Dendritic cell treated with granulocyte-macrophage colony-stimulating factor and Interleukin-4, amounts not matched to agents 40 ng/mL and 50 ng/mL, for 4 days (primary cell): ENCODE measurements at regions not wholly inside any gene's neighbourhood (a gene's known extent, or its start where the extent isn't known, plus 50 kb on each side); places are given as distances from the start of the nearest gene placed in this dataset.

Experiments used
- H3K27ac Mint-ChIP-seq: one replicate; pipeline ENCODE4 v1.8.0; 2022; ENCODE audit warnings: mild to moderate bottlenecking, mixed read lengths
- H3K27me3 Mint-ChIP-seq: one replicate; pipeline ENCODE4 v1.8.0; 2022; ENCODE audit warnings: mild to moderate bottlenecking, mixed read lengths
- H3K36me3 Mint-ChIP-seq: one replicate; pipeline ENCODE4 v1.8.0; 2022; ENCODE audit warnings: low read depth, mixed read lengths
- H3K4me1 Mint-ChIP-seq: one replicate; pipeline ENCODE4 v1.8.0; 2022; ENCODE audit warnings: low read depth, mixed read lengths
- H3K4me3 Mint-ChIP-seq: one replicate; pipeline ENCODE4 v1.8.0; 2022; ENCODE audit warnings: mild to moderate bottlenecking, moderate library complexity, mixed read lengths
- H3K9me3 Mint-ChIP-seq: one replicate; pipeline ENCODE4 v1.8.0; 2022; ENCODE audit warnings: mixed read lengths
- intact Hi-C: fragments of 100-400 bp; cut with micrococcal nuclease; formaldehyde crosslinking; loops from one replicate; pipeline ENCODE4 v1.15.0; 2022

DNA sequence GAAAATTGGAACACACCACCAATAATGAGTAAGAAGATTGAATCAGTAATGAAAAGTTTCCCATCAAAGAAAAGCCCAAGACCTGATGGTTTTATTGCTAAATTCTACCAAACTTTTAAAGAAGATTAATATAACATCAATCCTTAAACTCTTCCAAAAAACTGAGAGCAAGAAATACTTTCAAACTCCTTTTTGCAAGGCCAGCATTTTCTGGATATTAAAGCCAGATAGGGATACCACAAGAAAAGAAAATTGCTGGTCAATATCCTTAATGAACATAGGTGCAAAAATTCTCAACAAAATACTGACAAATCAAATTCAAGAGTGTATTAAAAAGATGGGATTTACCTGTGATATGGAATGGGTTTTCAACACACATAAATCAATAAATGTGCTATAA is 484.6 kb downstream of the ANKRD50 start:
- H3K36me3 Mint-ChIP-seq: no peaks in the 10 kb centered on the region
- no peak overlapping the region for H3K27ac Mint-ChIP-seq
- intact Hi-C loops: no loop called here
- H3K4me3 Mint-ChIP-seq: no peak overlapping the region
- H3K4me1 Mint-ChIP-seq: no peaks in the 10 kb centered on the region
- H3K9me3 Mint-ChIP-seq: peaks cover 21% of the 10 kb centered on the region
- no peaks in the 10 kb centered on the region for H3K27me3 Mint-ChIP-seq

GRCh38 chr4:124230268-124230667 is 482.3 kb downstream of the ANKRD50 start:
- Mint-ChIP-seq H3K4me1 (no peaks in the 10 kb centered on the region), H3K36me3 (no peaks in the 10 kb centered on the region), H3K27ac (no peak overlapping the region), H3K9me3 (peaks cover 15% of the 10 kb centered on the region), H3K27me3 (no peaks in the 10 kb centered on the region), H3K4me3 (no peak overlapping the region)
- intact Hi-C loops: no loop called here

- H3K36me3 Mint-ChIP-seq: no peaks in the 10 kb centered on the region
- H3K27ac Mint-ChIP-seq: no peak overlapping the region
- intact Hi-C loops: no loop called here
- no peak overlapping the region for H3K4me3 Mint-ChIP-seq
- H3K27me3 Mint-ChIP-seq: no peaks in the 10 kb centered on the region
- peaks cover 2% of the 10 kb centered on the region for H3K9me3 Mint-ChIP-seq
- no peaks in the 10 kb centered on the region for H3K4me1 Mint-ChIP-seq
Measured at GRCh38 chr4:124234771-124235170, 477.8 kb downstream of the ANKRD50 start.

- Mint-ChIP-seq H3K4me1 (no peaks in the 10 kb centered on the region), H3K9me3 (peaks cover 21% of the 10 kb centered on the region), H3K27ac (no peak overlapping the region), H3K4me3 (no peak overlapping the region), H3K27me3 (no peaks in the 10 kb centered on the region), H3K36me3 (no peaks in the 10 kb centered on the region)
- intact Hi-C loops: no loop called here
Measured at GRCh38 chr4:124243671-124244366, 468.7 kb downstream of the ANKRD50 start.

DNA sequence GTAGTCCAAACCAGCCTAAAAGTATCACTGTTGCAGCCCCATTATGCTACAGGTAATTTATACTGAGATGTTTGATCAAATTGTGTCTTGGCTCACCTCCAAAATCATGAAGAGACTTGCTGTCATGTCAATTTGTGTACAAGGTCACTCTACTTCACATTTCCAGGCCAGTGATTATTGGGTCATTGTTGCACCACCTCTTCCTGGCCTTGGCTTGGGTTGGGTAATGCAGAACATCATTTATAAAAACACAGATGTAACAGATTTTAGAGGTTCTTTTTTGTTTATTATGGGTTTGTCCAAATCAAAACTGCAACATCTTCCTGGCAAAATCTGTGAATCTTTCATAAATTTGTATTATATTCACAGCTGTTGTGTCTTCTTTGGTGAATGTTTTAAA is 459.5 kb downstream of the ANKRD50 start:
- no peaks in the 10 kb centered on the region for H3K4me1 Mint-ChIP-seq
- H3K27ac Mint-ChIP-seq: no peak overlapping the region
- H3K36me3 Mint-ChIP-seq: no peaks in the 10 kb centered on the region
- H3K27me3 Mint-ChIP-seq: no peaks in the 10 kb centered on the region
- no peaks in the 10 kb centered on the region for H3K9me3 Mint-ChIP-seq
- H3K4me3 Mint-ChIP-seq: no peak overlapping the region
- intact Hi-C loops: no loop called here

DNA sequence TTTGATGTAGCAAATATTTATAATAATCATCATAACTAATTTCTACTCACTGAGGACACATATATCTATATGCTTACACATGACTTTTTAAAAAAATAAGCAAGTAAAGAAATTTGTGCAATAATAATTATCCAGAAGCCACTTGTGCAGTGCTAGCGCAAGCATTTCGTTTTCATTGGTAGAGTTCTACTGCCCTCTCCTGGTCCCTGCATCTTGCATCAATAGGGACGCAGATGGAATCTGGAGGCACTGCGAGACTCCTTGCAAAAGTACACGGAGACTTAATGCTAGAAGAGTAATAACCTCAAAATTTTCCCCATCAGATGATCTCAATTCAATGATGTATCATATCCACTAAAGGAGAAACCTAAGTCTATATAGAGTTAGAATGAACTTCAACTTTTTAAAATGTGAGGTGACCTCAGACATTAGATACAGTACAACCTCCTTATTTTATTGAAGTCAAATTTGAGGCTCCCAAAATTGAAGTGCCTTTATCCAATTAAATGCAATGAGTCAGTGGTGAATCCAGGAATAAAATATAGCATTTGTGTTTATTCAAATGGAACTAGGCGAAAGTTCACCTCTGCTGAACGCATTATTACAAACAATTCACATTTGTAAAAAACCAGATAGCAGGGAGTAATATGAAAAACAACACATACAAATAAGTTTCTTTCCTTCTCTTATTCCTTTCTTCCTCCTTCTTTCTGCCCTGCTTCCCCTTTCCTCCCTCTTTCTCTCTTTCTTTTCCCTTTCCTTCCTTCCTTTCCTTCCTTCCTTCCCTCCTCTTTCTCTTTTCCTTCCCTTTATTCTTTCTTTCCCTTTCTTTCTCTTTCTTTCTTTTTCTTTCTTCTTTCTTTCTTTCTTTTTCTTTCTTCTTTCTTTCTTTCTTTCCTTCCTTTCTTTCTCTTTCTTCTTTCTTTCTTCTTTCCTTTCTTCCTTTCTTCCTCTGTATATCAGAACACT is 450.0 kb downstream of the ANKRD50 start:
- no peaks in the 10 kb centered on the region for H3K36me3 Mint-ChIP-seq
- intact Hi-C loops: loop anchor here (2.0 to 10.0 kb wide), 3 partner anchors 490 to 1160 kb away; partner anchors contain the start of gene SPRY1
- no peak overlapping the region for H3K4me3 Mint-ChIP-seq
- no peaks in the 10 kb centered on the region for H3K4me1 Mint-ChIP-seq
- no peak overlapping the region for H3K27ac Mint-ChIP-seq
- no peaks in the 10 kb centered on the region for H3K9me3 Mint-ChIP-seq
- H3K27me3 Mint-ChIP-seq: no peaks in the 10 kb centered on the region

DNA sequence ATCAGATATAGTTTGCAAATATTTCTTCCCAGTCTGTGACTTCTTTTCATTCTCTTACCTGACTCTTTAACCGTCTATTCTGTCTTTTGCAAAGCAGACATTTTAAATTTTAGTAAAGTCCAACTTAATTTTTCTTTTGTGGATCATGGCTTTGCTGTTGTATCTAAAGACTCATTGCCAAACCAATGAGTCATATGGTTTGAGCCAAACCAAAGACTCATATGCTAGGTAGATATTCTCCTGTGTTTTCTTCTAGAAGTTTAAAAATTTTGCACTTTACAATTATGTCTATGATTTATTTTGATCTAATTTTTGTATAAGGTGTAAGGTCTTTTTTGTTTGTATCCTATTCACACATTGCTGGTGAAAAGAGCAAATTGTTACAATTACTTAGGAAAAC is 446.8 kb downstream of the ANKRD50 start:
- Mint-ChIP-seq H3K4me3 (no peak overlapping the region), H3K4me1 (no peaks in the 10 kb centered on the region), H3K36me3 (no peaks in the 10 kb centered on the region), H3K27ac (no peak overlapping the region), H3K27me3 (no peaks in the 10 kb centered on the region), H3K9me3 (peaks cover 2% of the 10 kb centered on the region)
- intact Hi-C loops: loop anchor here (10.0 kb wide), 1 partner anchor 871 kb away; the partner anchor contains the start of gene SPRY1

DNA sequence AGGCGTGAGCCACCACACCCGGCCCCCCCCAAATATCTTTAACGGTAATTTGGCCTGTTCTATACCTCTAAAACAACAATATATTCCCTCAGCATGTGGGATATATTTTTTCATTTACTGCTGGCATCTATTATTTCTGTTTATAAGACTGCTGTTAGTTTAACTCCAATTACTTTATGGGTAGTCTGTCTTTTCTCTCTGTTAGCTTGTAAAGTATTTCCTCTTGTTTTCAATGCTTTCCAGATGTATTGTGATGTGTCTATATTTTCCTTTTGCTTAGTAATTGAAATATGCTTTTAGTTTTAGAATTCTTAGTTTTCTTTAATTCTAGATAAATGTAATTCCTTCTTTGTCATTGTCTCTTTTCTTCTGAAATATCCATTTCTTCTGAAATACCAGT is 445.8 kb downstream of the ANKRD50 start:
- Mint-ChIP-seq H3K4me3 (no peak overlapping the region), H3K4me1 (no peaks in the 10 kb centered on the region), H3K27me3 (no peaks in the 10 kb centered on the region), H3K36me3 (no peaks in the 10 kb centered on the region), H3K27ac (no peak overlapping the region), H3K9me3 (peaks cover 9% of the 10 kb centered on the region)
- intact Hi-C loops: loop anchor here (10.0 kb wide), 1 partner anchor 872 kb away; the partner anchor contains the start of gene SPRY1

DNA sequence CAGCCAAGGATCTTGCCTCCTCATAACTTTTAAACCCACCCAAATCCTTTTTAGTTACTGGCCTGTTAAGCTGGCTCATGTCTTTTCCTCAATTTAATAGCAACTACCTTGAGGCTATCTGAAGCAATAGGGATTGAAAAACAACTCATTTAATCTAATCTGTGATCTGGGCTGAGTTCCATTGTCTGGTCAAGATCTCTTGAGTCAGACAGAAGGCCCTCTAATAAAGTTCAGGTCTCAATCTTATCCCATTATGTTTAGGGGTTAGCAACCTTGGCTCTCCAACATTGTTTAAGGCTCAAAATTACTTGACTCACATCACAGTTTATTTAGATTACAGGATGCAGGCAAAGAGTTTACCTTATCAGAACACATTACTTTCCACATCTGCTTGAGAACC is 436.1 kb downstream of the ANKRD50 start:
- intact Hi-C loops: no loop called here
- no peak overlapping the region for H3K4me3 Mint-ChIP-seq
- H3K27me3 Mint-ChIP-seq: no peaks in the 10 kb centered on the region
- H3K36me3 Mint-ChIP-seq: no peaks in the 10 kb centered on the region
- H3K9me3 Mint-ChIP-seq: peaks cover 13% of the 10 kb centered on the region
- no peaks in the 10 kb centered on the region for H3K4me1 Mint-ChIP-seq
- H3K27ac Mint-ChIP-seq: no peak overlapping the region

- peaks cover 4% of the 10 kb centered on the region for H3K9me3 Mint-ChIP-seq
- no peak overlapping the region for H3K4me3 Mint-ChIP-seq
- no peaks in the 10 kb centered on the region for H3K36me3 Mint-ChIP-seq
- H3K27ac Mint-ChIP-seq: no peak overlapping the region
- intact Hi-C loops: no loop called here
- H3K4me1 Mint-ChIP-seq: no peaks in the 10 kb centered on the region
- H3K27me3 Mint-ChIP-seq: no peaks in the 10 kb centered on the region
Measured at GRCh38 chr4:124277691-124278090, 434.8 kb downstream of the ANKRD50 start.

DNA sequence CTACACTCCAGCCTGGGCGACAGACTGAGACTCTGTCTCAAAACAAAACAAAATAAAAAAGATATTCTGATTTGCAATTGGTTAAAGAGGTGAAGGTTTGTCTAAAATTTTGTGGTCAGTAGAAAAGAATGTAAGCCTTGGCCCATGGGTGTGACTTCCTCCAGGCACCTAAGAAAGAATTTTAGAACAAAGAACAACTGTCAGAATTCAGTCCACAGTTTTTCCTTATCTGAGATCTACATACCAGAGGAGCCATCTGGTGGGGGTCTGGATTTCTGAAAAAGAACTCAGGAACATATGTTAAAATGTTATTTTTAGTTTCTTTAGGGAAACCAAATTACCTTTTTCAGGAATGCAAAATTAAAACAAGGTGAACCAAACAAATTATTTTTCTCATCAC is 434.1 kb downstream of the ANKRD50 start:
- Mint-ChIP-seq H3K9me3 (no peaks in the 10 kb centered on the region), H3K4me3 (no peak overlapping the region), H3K36me3 (no peaks in the 10 kb centered on the region), H3K27ac (no peak overlapping the region), H3K4me1 (no peaks in the 10 kb centered on the region), H3K27me3 (no peaks in the 10 kb centered on the region)
- intact Hi-C loops: no loop called here

DNA sequence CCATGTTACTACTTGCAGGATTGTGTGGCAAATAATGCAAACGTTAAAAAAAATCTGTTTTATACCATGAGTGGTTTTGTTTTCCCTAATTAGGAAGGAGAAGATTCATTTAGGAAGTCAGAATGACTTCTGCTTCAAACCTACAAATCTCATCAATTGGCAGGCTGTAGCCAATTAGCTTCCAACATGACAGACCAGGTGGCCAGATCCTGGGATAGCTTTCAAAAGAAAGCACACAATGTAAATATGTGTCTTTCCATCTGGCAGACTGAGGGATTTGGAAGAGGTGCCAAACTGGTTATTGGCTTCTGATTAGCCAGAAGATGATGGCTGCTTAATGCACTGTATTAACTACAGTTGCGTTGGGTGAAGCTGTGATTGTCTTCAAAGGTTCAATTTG is 432.8 kb downstream of the ANKRD50 start:
- no peaks in the 10 kb centered on the region for H3K27me3 Mint-ChIP-seq
- no peak overlapping the region for H3K4me3 Mint-ChIP-seq
- H3K27ac Mint-ChIP-seq: no peak overlapping the region

DNA sequence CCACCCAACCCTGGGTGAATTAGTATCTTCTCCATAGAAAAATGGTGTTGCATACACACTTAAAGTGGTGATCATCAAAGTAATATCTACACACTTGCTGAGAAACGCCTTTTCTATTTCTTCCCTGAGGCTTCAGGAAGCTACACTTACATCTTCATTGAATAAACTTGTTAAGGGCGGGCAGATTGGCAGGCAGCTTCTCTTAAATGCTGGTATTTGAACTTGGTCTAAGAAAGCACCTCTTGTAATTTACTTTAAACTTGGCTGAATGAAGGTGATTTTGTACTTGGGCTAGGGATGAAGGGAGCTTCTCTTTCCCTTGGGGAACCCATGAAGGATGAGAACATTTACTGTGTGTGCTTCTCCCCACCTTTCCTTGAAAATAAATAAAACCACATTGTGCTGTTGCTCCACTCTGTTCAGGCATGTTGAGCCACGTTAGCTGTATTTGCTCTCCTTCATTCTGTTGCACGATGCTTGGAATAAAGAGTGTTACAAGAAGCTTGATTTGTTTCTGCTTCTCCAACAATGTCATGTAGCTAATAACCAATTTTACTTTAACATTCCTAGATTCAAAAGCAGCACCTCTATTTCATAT is 430.1 kb downstream of the ANKRD50 start:
- intact Hi-C loops: no loop called here
- H3K27me3 Mint-ChIP-seq: no peaks in the 10 kb centered on the region
- H3K4me1 Mint-ChIP-seq: no peaks in the 10 kb centered on the region
- H3K36me3 Mint-ChIP-seq: no peaks in the 10 kb centered on the region
- H3K9me3 Mint-ChIP-seq: no peaks in the 10 kb centered on the region
- no peak overlapping the region for H3K4me3 Mint-ChIP-seq
- no peak overlapping the region for H3K27ac Mint-ChIP-seq

More for the DNA sequence above, 432.8 kb downstream of the ANKRD50 start:
- Mint-ChIP-seq H3K9me3 (no peaks in the 10 kb centered on the region), H3K4me1 (no peaks in the 10 kb centered on the region), H3K36me3 (no peaks in the 10 kb centered on the region)
- intact Hi-C loops: no loop called here
